Right atrium auricular region (tissue), 2 donors: ENCODE measurements at regions not wholly inside any gene's neighbourhood (a gene's known extent, or its start where the extent isn't known, plus 50 kb on each side); places are given as distances from the start of the nearest gene placed in this dataset.

ENCODE experiments used
- DNase-seq: peaks from one replicate; pipeline ENCODE4 v3.0.0-alpha.2; 2019; ENCODE audit warnings: low spot score
- H3K27ac ChIP-seq, 2 donors: fragments of 200-600 bp; sonication (generic); 1 replicate in 1 of 2; 2 replicates in 1 of 2; pipeline ENCODE4 v1.5.1; 2016 to 2019
- H3K27me3 ChIP-seq, 2 donors: fragments of 200-600 bp; sonication (generic); one replicate each; pipeline versions ENCODE4 v1.5.1 to v1.6.0; 2017 to 2019
- H3K36me3 ChIP-seq: fragments of 200-600 bp; sonication (generic); one replicate; pipeline ENCODE4 v1.5.1; 2016
- H3K4me1 ChIP-seq, 2 donors: fragments of 200-600 bp; sonication (generic); one replicate each; pipeline versions ENCODE4 v1.5.1 to v1.6.0; 2017 to 2019
- H3K4me3 ChIP-seq, 2 donors: fragments of 200-600 bp; sonication (generic); 1 replicate in 1 of 2; 2 replicates in 1 of 2; pipeline ENCODE4 v1.5.1; 2017 to 2019; ENCODE audit warnings: mild to moderate bottlenecking in 1 of 2, moderate library complexity in 1 of 2
- H3K9me3 ChIP-seq, 2 donors: fragments of 200-600 bp; sonication (generic); one replicate each; pipeline ENCODE4 v1.5.1; 2019
- TF ChIP-seq, protein P1 (sequence below), 2 donors: fragments of 200-600 bp; sonication (generic); IDR thresholded peaks; one replicate each; pipeline ENCODE4 v1.5.1; 2019; ENCODE audit warnings: antibody characterized with exemption in 2 of 2

- H3K36me3 ChIP-seq: no peaks in the 10 kb centered on the region
- H3K4me1 ChIP-seq: peaks cover 0 to 2% of the 10 kb centered on the region in 2 donors
- H3K27me3 ChIP-seq: no peaks in the 10 kb centered on the region
- no peak for DNase-seq
- H3K4me3 ChIP-seq: no peak overlapping the region
- TF ChIP-seq, protein P1, sequence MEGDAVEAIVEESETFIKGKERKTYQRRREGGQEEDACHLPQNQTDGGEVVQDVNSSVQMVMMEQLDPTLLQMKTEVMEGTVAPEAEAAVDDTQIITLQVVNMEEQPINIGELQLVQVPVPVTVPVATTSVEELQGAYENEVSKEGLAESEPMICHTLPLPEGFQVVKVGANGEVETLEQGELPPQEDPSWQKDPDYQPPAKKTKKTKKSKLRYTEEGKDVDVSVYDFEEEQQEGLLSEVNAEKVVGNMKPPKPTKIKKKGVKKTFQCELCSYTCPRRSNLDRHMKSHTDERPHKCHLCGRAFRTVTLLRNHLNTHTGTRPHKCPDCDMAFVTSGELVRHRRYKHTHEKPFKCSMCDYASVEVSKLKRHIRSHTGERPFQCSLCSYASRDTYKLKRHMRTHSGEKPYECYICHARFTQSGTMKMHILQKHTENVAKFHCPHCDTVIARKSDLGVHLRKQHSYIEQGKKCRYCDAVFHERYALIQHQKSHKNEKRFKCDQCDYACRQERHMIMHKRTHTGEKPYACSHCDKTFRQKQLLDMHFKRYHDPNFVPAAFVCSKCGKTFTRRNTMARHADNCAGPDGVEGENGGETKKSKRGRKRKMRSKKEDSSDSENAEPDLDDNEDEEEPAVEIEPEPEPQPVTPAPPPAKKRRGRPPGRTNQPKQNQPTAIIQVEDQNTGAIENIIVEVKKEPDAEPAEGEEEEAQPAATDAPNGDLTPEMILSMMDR (IDR thresholded peaks at IDR 0.05): no peak
- H3K27ac ChIP-seq: no peak overlapping the region
- H3K9me3 ChIP-seq: no peaks in the 10 kb centered on the region
These were observed 102.8 kb upstream of the BMP2K start for GRCh38 chr4:78673337-78673736.

DNA sequence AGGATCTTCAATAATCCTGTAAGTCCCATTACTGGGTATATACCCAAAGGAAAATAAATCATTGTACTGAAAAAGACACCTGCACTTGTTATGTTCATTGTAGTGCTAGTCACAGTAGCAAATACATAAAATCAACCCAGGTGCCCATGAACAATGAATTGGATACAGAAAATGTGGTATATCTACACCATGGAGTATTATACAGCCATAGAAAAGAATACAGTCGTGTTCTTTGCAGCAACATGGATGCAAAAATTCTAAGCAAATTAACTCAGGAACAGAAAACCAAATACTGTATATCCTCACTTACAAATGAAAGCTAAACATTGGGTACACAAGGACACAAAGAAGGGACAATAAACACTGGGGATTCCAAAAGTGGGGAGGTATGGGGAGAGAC lies 100.8 kb upstream of the BMP2K start:
- Histone ChIP-seq H3K36me3 (no peaks in the 10 kb centered on the region), H3K4me1 (no peaks in the 10 kb centered on the region), H3K27ac (no peak overlapping the region), H3K4me3 (no peak overlapping the region), H3K27me3 (no peaks in the 10 kb centered on the region), H3K9me3 (no peaks in the 10 kb centered on the region)
- DNase-seq: no peak
- TF ChIP-seq, protein P1 (IDR thresholded peaks at IDR 0.05): no peak

DNA sequence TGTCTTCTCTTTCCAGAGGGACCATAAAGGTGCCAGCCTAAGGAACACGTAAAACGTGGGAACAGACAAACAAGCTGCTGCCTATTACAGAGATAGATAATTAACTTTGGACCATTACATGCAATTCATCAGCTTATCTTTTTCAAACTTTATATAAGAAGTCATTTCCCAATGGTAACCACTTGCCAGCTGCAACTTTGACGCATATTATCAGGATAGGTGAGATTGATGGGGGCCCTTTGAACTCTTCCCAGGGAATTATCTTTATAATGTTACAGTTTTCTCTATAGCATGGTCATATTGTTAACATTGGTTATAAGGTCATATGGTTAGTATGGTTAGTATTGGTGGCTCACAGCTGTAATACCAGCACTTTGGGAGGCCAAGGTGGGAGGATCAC lies 94.1 kb upstream of the BMP2K start:
- TF ChIP-seq, protein P1 (IDR thresholded peaks at IDR 0.05): no peak
- Histone ChIP-seq H3K9me3 (no peaks in the 10 kb centered on the region), H3K27ac (no peak overlapping the region), H3K27me3 (no peaks in the 10 kb centered on the region), H3K4me1 (peaks cover 0 to 12% of the 10 kb centered on the region in 2 donors), H3K4me3 (no peak overlapping the region), H3K36me3 (no peaks in the 10 kb centered on the region)
- DNase-seq: no peak

DNA sequence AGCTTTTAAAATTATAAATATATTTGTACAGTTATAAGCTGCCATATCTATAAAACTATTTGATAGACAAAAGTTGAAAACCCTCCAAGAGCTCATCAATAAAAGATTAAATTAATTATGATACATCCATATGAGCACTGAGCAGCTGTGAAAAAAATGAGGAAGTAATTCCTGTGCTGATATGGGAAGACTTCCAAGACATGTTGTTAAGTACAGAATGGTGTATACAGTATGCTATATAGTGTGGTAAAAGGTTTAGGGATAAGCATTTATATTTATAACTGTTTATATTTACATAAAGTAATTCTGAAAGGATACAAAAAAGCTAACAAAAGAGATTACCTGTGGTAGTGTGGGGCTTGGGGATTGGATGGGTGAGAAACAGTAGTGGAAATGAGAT lies 92.8 kb upstream of the BMP2K start:
- no peaks in the 10 kb centered on the region for H3K9me3 ChIP-seq
- TF ChIP-seq, protein P1 (IDR thresholded peaks at IDR 0.05): no peak
- no peak overlapping the region for H3K4me3 ChIP-seq
- H3K27me3 ChIP-seq: no peaks in the 10 kb centered on the region
- H3K36me3 ChIP-seq: no peaks in the 10 kb centered on the region
- DNase-seq: no peak
- H3K27ac ChIP-seq: no peak overlapping the region
- H3K4me1 ChIP-seq: peaks cover 0 to 12% of the 10 kb centered on the region in 2 donors

DNA sequence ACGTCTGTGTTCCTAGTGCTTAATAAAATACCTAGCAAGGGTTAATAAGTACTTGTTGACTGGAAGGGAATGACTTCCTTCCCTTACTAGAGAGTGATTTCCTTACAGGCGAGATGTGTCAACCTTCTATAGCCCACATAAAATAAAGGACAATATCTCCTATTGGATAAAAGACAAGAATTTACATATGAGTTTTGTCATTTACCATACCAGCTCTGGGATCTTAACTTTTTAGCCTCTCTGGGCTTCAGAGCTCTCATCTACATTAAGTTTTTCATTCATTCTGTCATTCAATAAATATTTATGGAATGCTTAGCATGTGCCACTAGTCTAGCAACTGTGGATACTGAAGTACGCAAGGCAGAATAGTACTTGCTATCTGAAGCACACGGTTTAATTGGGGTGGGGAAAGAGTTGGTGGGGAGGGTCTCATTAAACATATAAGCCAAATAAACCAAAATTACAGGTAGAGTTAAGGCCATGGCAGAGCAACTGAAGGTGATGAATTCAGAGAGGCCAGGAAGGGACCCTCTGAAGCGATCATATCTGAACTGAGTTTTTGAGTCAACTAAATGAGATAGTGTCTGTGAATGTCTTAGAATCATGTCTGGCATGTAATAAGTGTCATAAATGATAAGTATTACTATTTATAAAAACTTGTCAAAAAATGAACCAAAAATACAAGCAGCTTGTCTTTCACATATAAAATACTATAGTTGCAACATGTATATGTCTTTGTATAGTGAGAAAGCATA lies 91.6 kb upstream of the BMP2K start:
- Histone ChIP-seq H3K27me3 (no peaks in the 10 kb centered on the region), H3K4me1 (peaks cover 0 to 12% of the 10 kb centered on the region in 2 donors)
- TF ChIP-seq, protein P1 (IDR thresholded peaks at IDR 0.05): no peak

DNA sequence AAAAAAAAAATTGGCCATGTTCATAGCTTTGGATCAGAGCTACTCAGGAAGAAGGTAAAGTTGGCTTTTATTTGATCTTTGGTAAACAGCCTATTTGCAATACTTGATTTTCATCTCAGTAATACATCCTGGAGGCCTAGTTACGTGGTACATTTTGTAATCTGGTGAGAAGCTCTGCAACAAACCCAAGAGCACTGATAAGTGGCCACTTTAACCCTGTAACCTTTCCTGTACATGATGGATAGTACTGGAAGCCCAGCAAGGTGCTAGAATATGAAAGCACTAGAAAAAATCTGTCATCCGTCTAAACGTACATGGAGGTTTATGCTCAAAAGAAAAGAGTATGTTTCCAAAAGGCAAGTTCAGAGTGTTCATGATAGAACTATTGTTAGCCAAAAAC lies 88.3 kb upstream of the BMP2K start:
- TF ChIP-seq, protein P1 (IDR thresholded peaks at IDR 0.05): no peak
- H3K9me3 ChIP-seq: no peaks in the 10 kb centered on the region
- H3K27me3 ChIP-seq: no peaks in the 10 kb centered on the region
- H3K4me3 ChIP-seq: no peak overlapping the region
- no peak for DNase-seq
- H3K27ac ChIP-seq: no peak overlapping the region
- H3K4me1 ChIP-seq: peaks cover 0 to 25% of the 10 kb centered on the region in 2 donors
- H3K36me3 ChIP-seq: no peaks in the 10 kb centered on the region

More for the DNA sequence above, 91.6 kb upstream of the BMP2K start:
- H3K27ac ChIP-seq: no peak overlapping the region
- H3K9me3 ChIP-seq: no peaks in the 10 kb centered on the region
- DNase-seq: no peak
- no peak overlapping the region for H3K4me3 ChIP-seq
- H3K36me3 ChIP-seq: no peaks in the 10 kb centered on the region
